Naive B cell (primary cell): ENCODE measurements at regions not wholly inside any gene's neighbourhood (a gene's known extent, or its start where the extent isn't known, plus 50 kb on each side); places are given as distances from the start of the nearest gene placed in this dataset.

ENCODE experiments used
- ATAC-seq, 2 donors: fragments of 150-1000 bp; cut with Tn5 transposase; 2 replicates each; pipeline ENCODE4 v1.10.0; 2021; ENCODE audit warnings: low read depth in 2 of 2, mild to moderate bottlenecking in 2 of 2, moderate library complexity in 2 of 2
- DNase-seq: peaks from one replicate; pipeline ENCODE4 v3.0.0; 2022
- H3K27ac Mint-ChIP-seq, 6 donors: one replicate each; pipeline ENCODE4 v1.8.0; 2020 to 2022; ENCODE audit warnings: mild to moderate bottlenecking in 6 of 6, mixed read lengths in 6 of 6, moderate library complexity in 5 of 6, inconsistent platforms in 2 of 6
- H3K27me3 Mint-ChIP-seq, 3 donors: one replicate each; pipeline ENCODE4 v1.8.0; 2021 to 2022; ENCODE audit warnings: mixed read lengths in 3 of 3, mild to moderate bottlenecking in 1 of 3
- H3K36me3 Mint-ChIP-seq, 2 donors: one replicate each; pipeline ENCODE4 v1.8.0; 2020 to 2022; ENCODE audit warnings: mixed read lengths in 2 of 2, inconsistent platforms in 1 of 2, mild to moderate bottlenecking in 1 of 2
- H3K4me1 Mint-ChIP-seq, 3 donors: one replicate each; pipeline ENCODE4 v1.8.0; 2020 to 2022; ENCODE audit warnings: mixed read lengths in 3 of 3, inconsistent platforms in 1 of 3, mild to moderate bottlenecking in 1 of 3, moderate library complexity in 1 of 3
- H3K4me3 Mint-ChIP-seq, 8 donors: one replicate each; pipeline ENCODE4 v1.8.0; 2020 to 2022; ENCODE audit warnings: mild to moderate bottlenecking in 8 of 8, mixed read lengths in 8 of 8, moderate library complexity in 8 of 8, inconsistent platforms in 2 of 8
- H3K9me3 Mint-ChIP-seq, 7 donors: one replicate each; pipeline ENCODE4 v1.8.0; 2020 to 2022; ENCODE audit warnings: mixed read lengths in 7 of 7, mild to moderate bottlenecking in 5 of 7, inconsistent platforms in 2 of 7, moderate library complexity in 1 of 7

DNA sequence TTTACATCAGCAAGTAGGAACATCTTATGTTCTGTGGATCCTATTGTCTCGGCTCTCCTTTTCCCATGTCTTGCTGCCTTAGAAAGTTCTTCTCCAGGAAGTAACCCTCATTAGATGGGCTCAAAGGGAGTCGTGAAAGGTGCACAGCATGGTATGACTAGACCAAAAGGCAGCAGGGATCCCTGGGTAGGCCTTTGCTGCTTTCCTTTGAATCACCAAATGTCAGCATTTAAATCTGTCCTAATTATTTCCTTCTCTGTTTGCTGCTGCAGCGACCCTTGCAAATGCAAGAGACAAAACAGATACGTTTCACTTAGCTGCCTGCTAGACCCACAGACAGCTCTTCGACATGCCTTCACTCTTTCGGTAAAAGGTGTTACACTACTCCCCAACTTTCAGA is 218.4 kb downstream of the ACTL7B start:
- ATAC-seq (no peak), DNase-seq (no peak)
- Mint-ChIP-seq H3K4me1 (no peaks in the 10 kb centered on the region), H3K27ac (no peak overlapping the region), H3K36me3 (no peaks in the 10 kb centered on the region), H3K27me3 (no peaks in the 10 kb centered on the region), H3K4me3 (no peak overlapping the region), H3K9me3 (no peaks in the 10 kb centered on the region)

DNA sequence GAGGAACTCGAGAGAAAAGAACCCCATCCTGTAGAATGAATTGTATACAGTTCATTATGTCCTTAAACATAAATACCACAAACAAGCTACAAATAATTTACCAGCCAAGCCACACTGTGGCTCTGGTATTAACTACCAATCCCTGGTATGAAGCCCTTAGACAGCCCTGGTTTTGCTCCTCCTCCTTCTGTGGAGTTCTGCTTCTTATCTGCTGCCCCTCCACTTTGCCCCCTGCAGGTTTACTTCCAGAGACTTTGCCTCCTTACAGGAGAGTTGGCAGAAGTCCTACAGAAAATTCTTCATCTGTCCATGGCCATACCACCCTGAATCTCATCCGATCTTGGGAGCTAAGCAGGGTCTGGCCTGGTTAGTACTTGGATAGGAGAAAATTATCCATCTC is 219.8 kb downstream of the ACTL7B start:
- H3K27ac Mint-ChIP-seq, result peak overlapping the region in 1 of 6 donors; percentile 35
- H3K4me3 Mint-ChIP-seq, result no peak overlapping the region
- DNase-seq, result no peak
- no peaks in the 10 kb centered on the region for H3K4me1 Mint-ChIP-seq
- ATAC-seq, result no peak
- no peaks in the 10 kb centered on the region for H3K9me3 Mint-ChIP-seq
- H3K36me3 Mint-ChIP-seq, result no peaks in the 10 kb centered on the region
- no peaks in the 10 kb centered on the region for H3K27me3 Mint-ChIP-seq

DNA sequence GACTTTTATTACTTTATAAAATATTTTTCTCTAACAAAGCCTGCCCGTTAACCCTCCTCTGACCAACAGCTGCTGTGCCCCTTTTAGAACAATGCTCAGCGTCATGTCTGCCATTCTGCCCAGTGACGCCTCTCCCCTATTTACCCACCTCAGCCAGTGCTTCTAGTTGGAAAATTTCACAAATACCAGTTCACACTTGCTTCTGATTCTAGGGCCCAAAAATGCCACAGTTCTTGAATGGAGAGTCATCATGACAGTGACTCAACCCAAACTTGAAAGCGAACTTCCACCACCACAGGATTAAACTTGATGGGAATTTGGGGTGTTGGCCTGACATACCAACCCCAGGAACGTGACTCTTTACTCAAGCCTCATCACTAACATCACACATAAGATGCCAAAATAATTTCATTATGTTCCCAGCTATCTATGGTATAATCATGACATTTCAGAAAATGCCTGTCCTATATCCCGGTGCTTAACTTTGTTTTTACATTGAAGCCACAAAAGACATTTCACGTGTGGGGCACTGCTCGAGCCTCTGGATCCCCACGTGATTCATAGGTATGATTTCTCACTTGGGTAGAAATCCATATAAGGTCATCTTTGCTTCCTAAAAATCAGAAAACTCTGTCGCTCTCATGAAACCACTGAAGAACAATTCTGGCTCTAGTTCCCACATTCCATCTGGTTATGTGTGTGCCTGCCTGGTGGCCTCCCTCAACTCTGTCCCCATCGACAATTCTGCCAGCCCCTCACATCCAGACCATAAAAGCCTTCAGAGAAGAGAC is 220.9 kb downstream of the ACTL7B start:
- ATAC-seq, result no peak
- DNase-seq, result no peak
- no peaks in the 10 kb centered on the region for H3K4me1 Mint-ChIP-seq
- H3K36me3 Mint-ChIP-seq, result no peaks in the 10 kb centered on the region
- H3K27me3 Mint-ChIP-seq, result no peaks in the 10 kb centered on the region
- no peaks in the 10 kb centered on the region for H3K9me3 Mint-ChIP-seq
- H3K27ac Mint-ChIP-seq, result peak overlapping the region in 1 of 6 donors; percentile 58
- H3K4me3 Mint-ChIP-seq, result no peak overlapping the region

DNA sequence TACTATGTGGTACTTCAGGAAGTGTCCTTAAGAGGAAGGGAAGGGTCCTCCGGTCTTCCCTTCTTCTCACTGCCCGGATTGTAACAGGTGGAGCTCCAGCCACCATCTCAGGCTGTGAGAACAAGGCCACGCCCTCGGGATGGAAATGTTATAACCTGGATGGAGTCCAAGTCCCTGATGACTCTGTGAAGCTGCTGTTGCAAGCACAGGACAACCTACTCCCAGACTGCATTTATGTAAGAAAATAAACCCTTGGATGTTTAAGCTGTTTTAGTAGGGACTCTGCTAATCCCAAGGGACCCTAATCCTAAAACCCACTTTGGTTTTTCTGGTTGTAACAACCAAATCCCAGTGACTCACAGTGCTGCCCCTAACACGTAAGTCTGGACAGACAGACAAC is 221.6 kb downstream of the ACTL7B start:
- ATAC-seq, result no peak
- no peak overlapping the region for H3K27ac Mint-ChIP-seq
- H3K4me3 Mint-ChIP-seq, result no peak overlapping the region
- H3K27me3 Mint-ChIP-seq, result no peaks in the 10 kb centered on the region
- H3K4me1 Mint-ChIP-seq, result no peaks in the 10 kb centered on the region
- H3K9me3 Mint-ChIP-seq, result peaks cover 0 to 4% (median 0%) of the 10 kb centered on the region in 7 donors
- H3K36me3 Mint-ChIP-seq, result no peaks in the 10 kb centered on the region
- DNase-seq, result no peak

DNA sequence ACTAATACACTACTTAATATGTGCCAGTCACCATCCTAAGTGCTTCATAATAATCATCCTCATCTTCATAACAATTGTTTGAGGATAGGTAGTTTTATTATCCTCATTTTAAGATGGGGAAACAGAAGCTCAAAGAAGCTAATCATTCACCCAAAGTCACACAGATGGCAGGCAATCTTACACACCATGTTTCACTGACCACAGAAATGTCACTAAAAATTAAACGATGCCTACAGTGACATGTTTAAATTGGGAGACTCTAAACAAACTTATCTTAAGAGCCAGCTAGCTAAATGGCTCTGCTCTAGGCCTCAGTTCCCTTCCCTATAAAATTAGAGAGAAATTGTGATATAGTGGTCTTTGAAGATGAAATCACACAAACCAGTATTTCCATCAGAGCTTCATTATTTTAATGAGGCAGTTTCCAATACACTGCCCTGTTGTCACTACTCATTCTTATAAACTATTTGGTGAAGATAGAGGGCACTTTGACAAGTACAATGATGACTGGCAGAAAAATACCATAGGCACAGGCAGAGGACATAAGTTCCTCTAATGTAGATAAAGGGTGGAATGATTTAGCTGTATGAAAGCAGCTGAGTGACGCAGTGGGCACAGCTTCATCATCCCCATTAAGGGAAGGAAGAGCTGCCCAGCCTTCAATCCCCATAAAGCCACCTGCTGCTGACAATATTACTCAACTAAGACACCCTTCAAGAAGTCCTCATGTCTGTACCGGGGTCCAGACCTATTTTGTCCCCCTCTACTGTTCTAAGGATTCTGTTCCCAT is 224.1 kb downstream of the ACTL7B start:
- H3K9me3 Mint-ChIP-seq, result peaks cover 0 to 4% (median 0%) of the 10 kb centered on the region in 7 donors
- ATAC-seq (no peak), DNase-seq (no peak)
- no peak overlapping the region for H3K4me3 Mint-ChIP-seq
- H3K4me1 Mint-ChIP-seq, result no peaks in the 10 kb centered on the region
- no peak overlapping the region for H3K27ac Mint-ChIP-seq
- H3K27me3 Mint-ChIP-seq, result no peaks in the 10 kb centered on the region
- no peaks in the 10 kb centered on the region for H3K36me3 Mint-ChIP-seq

DNA sequence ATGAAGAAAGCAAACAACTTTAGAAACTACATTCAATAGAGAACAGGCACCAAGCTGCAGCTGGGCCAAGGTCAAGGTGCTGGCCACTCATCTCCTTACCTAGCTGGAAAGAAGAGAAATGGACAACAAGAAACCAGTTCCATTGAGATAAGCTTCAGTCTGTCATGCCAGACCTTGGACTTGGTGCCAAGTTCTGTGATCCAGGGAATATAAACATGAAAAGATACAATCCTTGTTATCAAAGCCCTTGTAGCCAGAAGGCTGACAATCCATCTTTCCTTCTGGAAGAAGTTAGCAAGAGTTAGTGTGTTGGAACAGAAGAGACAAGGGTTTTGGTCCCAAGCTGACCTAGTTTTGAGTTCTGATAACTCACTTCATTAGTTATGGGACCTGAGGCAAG is 227.5 kb downstream of the ACTL7B start:
- no peaks in the 10 kb centered on the region for H3K4me1 Mint-ChIP-seq
- no peak for ATAC-seq
- no peak overlapping the region for H3K27ac Mint-ChIP-seq
- no peak overlapping the region for H3K4me3 Mint-ChIP-seq
- DNase-seq, result no peak
- peaks cover 0 to 4% (median 0%) of the 10 kb centered on the region in 3 donors for H3K27me3 Mint-ChIP-seq
- H3K9me3 Mint-ChIP-seq, result peaks cover 0 to 4% (median 0%) of the 10 kb centered on the region in 7 donors
- H3K36me3 Mint-ChIP-seq, result no peaks in the 10 kb centered on the region

DNA sequence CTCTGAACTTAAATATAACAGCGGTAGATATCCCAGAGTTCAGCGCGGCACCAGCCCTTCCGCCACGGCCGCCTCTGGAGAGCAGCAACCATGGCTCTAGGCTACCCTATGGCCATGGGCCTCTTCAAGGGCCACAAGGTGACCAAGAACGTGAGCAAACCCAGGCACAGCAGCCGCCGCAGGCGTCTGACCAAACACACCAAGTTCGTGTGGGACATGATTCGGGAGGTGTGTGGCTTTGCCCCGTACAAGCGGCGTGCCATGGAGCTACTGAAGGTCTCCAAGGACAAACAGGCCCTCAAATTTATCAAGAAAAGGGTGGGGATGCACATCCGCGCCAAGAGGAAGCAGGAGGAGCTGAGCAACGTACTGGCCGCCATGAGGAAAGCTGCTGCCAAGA is 229.0 kb downstream of the ACTL7B start:
- peaks cover 0 to 4% (median 0%) of the 10 kb centered on the region in 3 donors for H3K27me3 Mint-ChIP-seq
- DNase-seq (no peak), ATAC-seq (no peak)
- H3K36me3 Mint-ChIP-seq, result no peaks in the 10 kb centered on the region
- H3K27ac Mint-ChIP-seq, result no peak overlapping the region
- no peak overlapping the region for H3K4me3 Mint-ChIP-seq
- H3K4me1 Mint-ChIP-seq, result no peaks in the 10 kb centered on the region
- peaks cover 0 to 4% (median 0%) of the 10 kb centered on the region in 7 donors for H3K9me3 Mint-ChIP-seq

DNA sequence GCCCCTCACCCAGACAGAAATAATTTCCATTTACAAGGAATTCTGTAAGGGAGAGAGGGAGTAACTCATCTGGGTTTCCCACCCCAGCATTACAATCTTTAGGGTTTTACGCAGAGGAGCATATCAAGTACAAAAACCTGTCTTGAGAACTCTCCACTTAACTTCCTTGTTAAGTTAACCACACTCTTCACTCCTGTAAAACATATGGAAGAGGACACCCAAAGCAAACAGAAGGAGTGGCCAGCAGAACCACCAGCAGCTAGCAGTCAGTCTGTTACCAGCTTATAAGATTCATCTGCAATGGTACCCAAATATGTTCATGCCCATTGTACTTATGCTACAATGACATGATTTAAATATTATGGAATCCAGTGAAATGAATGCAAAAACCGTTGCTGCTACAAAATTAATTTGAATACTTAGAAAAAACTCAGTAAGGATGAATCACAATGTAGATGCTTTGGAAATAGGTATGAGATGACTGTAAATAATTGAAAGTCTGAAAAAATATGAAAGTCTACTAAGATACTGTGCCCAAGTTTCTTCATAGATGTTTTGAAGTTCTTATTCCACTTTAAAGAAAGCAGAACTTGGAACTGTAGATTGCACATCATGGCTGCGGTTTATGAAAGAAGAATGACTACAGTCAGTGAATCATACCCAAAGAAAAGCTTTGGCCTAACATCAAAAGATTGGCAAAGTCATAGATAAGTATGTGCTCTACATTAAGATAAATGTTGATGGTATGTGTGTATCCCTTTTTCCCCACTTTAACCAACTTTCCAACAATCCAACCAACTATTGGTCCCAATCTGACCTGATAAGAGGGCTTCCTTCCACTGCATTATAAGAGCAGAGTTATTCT is 233.6 kb downstream of the ACTL7B start:
- Mint-ChIP-seq H3K27ac (no peak overlapping the region), H3K4me3 (no peak overlapping the region), H3K9me3 (peaks cover 0 to 6% (median 0%) of the 10 kb centered on the region in 7 donors), H3K36me3 (no peaks in the 10 kb centered on the region), H3K4me1 (no peaks in the 10 kb centered on the region), H3K27me3 (peaks cover 0 to 11% (median 0%) of the 10 kb centered on the region in 3 donors)
- DNase-seq (no peak), ATAC-seq (no peak)

DNA sequence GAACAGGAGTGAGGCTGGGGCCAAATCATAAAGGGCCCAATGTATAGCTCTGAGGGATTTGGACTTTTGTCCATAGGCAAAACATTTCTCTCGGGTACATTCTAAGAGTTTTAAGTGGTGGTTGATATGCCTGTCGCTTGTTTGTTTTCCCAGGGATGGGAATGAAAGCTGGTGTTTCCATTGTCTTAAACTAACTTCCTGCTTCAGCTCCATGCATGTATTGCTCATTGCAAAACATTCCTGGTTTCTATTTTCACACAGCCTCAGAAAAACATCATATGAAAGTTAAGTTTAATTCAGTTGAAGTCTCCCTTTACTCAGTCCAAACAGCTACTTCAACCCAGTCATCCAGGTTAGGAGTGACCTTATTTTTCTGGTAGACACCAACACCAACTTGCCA is 235.0 kb downstream of the ACTL7B start:
- Mint-ChIP-seq H3K36me3 (no peaks in the 10 kb centered on the region), H3K27me3 (peaks cover 0 to 11% (median 0%) of the 10 kb centered on the region in 3 donors), H3K4me3 (no peak overlapping the region), H3K4me1 (peaks cover 0 to 2% (median 0%) of the 10 kb centered on the region in 3 donors), H3K9me3 (peaks cover 0 to 5% (median 0%) of the 10 kb centered on the region in 7 donors), H3K27ac (no peak overlapping the region)
- ATAC-seq (no peak), DNase-seq (no peak)

DNA sequence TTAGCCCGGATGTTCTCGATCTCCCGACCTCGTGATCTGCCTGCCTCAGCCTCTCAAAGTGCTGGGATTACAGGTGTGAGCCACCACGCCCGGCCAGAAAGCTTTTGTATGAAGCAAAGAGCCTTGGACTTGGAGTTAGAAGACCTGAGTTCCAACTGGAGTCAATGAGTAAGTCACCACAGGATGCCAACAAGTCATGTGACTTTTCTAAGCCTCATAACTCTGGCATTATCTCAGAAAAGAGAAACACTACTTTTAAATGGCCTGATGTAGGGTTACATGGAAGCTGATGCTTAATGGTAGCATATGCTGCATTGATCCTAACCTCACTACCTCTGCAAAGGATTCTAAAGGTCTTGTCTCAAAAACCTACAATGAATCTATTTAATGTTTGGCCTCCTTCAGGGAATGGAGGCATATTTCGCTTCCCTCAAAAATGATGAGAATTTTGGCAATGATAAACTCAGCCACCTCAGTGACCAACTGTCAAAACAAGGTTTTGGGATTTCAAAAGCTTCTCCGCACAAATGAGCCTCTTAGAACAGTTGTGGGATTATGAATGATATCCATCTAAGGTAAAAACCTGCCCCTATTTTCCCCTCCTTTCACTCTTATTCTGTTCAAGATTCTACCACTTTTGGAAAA is 236.8 kb downstream of the ACTL7B start:
- ATAC-seq, result no peak
- H3K36me3 Mint-ChIP-seq, result no peaks in the 10 kb centered on the region
- no peak overlapping the region for H3K4me3 Mint-ChIP-seq
- DNase-seq, result no peak
- peaks cover 0 to 5% (median 0%) of the 10 kb centered on the region in 3 donors for H3K4me1 Mint-ChIP-seq
- H3K27ac Mint-ChIP-seq, result no peak overlapping the region
- peaks cover 0 to 11% (median 0%) of the 10 kb centered on the region in 3 donors for H3K27me3 Mint-ChIP-seq
- H3K9me3 Mint-ChIP-seq, result peaks cover 0 to 4% (median 0%) of the 10 kb centered on the region in 7 donors

DNA sequence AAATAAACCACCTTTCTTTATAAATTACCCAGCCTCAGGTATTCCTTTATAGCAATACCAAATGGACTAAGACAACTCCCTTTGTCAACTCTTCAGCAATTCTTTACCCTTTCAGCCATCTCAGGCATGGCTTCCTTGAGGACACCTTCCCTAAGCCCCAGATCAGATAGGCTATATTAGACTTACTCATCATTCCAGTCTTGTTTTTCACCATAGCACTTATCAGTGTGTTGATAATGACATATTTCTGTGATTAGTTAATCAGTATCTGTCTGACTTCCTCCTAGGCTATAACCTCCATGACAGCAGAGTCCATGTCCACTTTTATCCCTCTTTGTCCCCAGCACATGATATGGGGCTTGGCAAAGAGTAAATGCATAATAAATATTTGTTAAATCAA is 238.1 kb downstream of the ACTL7B start:
- DNase-seq (no peak), ATAC-seq (no peak)
- Mint-ChIP-seq H3K27me3 (peaks cover 0 to 8% (median 0%) of the 10 kb centered on the region in 3 donors), H3K27ac (no peak overlapping the region), H3K4me3 (no peak overlapping the region), H3K9me3 (peaks cover 0 to 4% (median 0%) of the 10 kb centered on the region in 7 donors), H3K36me3 (no peaks in the 10 kb centered on the region), H3K4me1 (peaks cover 0 to 5% (median 0%) of the 10 kb centered on the region in 3 donors)

DNA sequence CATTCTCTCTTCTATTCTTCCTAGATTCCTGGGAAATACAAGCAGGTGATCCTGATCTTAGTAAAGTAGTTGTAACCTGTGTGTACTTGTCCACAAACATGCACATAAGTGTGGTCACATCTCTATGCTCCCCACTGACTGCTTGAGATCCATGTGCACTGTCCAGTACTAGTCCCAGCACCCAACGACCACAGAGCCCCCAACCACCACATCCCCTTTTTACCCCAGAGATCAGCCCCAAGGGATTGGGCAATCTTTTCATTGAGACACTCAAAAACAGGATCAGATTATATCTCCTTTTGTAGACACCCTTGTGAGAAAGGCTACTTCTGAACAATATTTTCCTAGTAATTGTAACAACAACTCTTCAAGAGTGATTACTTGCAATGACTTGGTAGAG is 240.6 kb downstream of the ACTL7B start:
- ATAC-seq, result no peak
- peaks cover 0 to 5% (median 0%) of the 10 kb centered on the region in 3 donors for H3K4me1 Mint-ChIP-seq
- DNase-seq, result no peak
- no peaks in the 10 kb centered on the region for H3K9me3 Mint-ChIP-seq
- peaks cover 0 to 1% (median 0%) of the 10 kb centered on the region in 3 donors for H3K27me3 Mint-ChIP-seq
- H3K27ac Mint-ChIP-seq, result no peak overlapping the region
- H3K4me3 Mint-ChIP-seq, result no peak overlapping the region
- no peaks in the 10 kb centered on the region for H3K36me3 Mint-ChIP-seq

DNA sequence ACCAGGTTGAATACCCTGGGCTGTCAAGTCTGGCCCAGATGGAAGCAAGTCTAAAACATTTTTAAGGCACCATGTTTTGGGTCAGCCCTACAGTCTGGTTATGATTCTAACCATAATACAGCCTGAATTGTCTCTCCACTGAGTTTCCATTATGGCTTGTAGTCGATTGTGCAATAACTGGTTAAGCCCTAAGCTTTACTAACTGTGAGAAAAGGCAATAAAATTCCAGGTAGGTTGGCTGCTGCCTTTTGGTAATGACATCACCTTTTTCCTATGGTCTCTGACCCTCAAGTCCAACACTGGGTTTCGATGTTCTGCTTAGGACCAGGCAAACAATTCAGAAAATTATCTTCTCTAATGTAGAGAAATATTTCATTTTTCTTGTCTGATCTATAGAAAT is 243.3 kb downstream of the ACTL7B start:
- no peak for ATAC-seq
- no peaks in the 10 kb centered on the region for H3K9me3 Mint-ChIP-seq
- H3K27me3 Mint-ChIP-seq, result no peaks in the 10 kb centered on the region
- no peak overlapping the region for H3K27ac Mint-ChIP-seq
- H3K4me3 Mint-ChIP-seq, result no peak overlapping the region
- H3K36me3 Mint-ChIP-seq, result no peaks in the 10 kb centered on the region
- H3K4me1 Mint-ChIP-seq, result peaks cover 0 to 5% (median 0%) of the 10 kb centered on the region in 3 donors
- DNase-seq, result no peak
